CD14-positive monocyte (primary cell): ENCODE measurements at regions not wholly inside any gene's neighbourhood (a gene's known extent, or its start where the extent isn't known, plus 50 kb on each side); places are given as distances from the start of the nearest gene placed in this dataset.

Experiments used
- DNase-seq, 3 donors: peaks; one replicate each; pipeline ENCODE4 v3.0.0-alpha.2; 2011 to 2022
- H2AFZ ChIP-seq: 2 replicates; pipeline ENCODE4 v1.6.0; 2012; ENCODE audit warnings: mild to moderate bottlenecking, low read depth, low read length, inconsistent platforms; ENCODE audit not compliant: insufficient read depth, poor library complexity, severe bottlenecking
- H3K27ac ChIP-seq, 2 donors: 1 replicate in 1 of 2; 2 replicates in 1 of 2; pipeline ENCODE4 v1.5.1; 2012 to 2013; ENCODE audit warnings: low read length in 2 of 2, control low read depth in 1 of 2, inconsistent platforms in 1 of 2, low read depth in 1 of 2, mild to moderate bottlenecking in 1 of 2
- H3K27me3 ChIP-seq, 2 donors: one replicate each; pipeline versions ENCODE4 v1.6.0 to v1.6.1; 2011 to 2013; ENCODE audit warnings: low read length in 2 of 2; ENCODE audit not compliant: control insufficient read depth in 2 of 2, insufficient read depth in 2 of 2
- H3K36me3 ChIP-seq, 2 donors: replicated peaks in 1 of 2; 1 replicate in 1 of 2; 2 replicates in 1 of 2; pipeline versions ENCODE4 v1.5.1 to v1.6.1; 2012 to 2013; ENCODE audit warnings: low read length in 2 of 2, control low read depth in 1 of 2, inconsistent platforms in 1 of 2, mild to moderate bottlenecking in 1 of 2; ENCODE audit not compliant: insufficient read depth in 2 of 2, control insufficient read depth in 1 of 2
- H3K4me1 ChIP-seq, 2 donors: 1 replicate in 1 of 2; 2 replicates in 1 of 2; pipeline versions ENCODE4 v1.5.1 to v1.6.1; 2012 to 2013; ENCODE audit warnings: low read length in 2 of 2, control low read depth in 1 of 2, inconsistent platforms in 1 of 2, mild to moderate bottlenecking in 1 of 2, moderate library complexity in 1 of 2; ENCODE audit not compliant: insufficient read depth in 2 of 2, control insufficient read depth in 1 of 2
- H3K4me2 ChIP-seq: replicated peaks from 2 replicates; pipeline ENCODE3; 2012; ENCODE audit warnings: low read length, moderate library complexity, mild to moderate bottlenecking; ENCODE audit not compliant: poor library complexity, severe bottlenecking; ENCODE audit errors: extremely low read depth
- H3K4me3 ChIP-seq, 3 experiments: fragments of 200-600 bp in 1 of 3; sonication (generic) in 1 of 3; replicated peaks in 1 of 3; 1 replicate in 2 of 3; 2 replicates in 1 of 3; pipeline ENCODE4 v1.5.1; 2011 to 2013; ENCODE audit warnings: low read length in 3 of 3, mild to moderate bottlenecking in 3 of 3, control low read depth in 2 of 3, low read depth in 2 of 3, inconsistent platforms in 1 of 3, moderate library complexity in 1 of 3
- H3K79me2 ChIP-seq: 2 replicates; pipeline ENCODE4 v1.6.0; 2012; ENCODE audit warnings: mild to moderate bottlenecking, control low read depth, inconsistent platforms, low read length, moderate library complexity; ENCODE audit not compliant: insufficient read depth
- H3K9ac ChIP-seq: 2 replicates; pipeline ENCODE4 v1.6.0; 2017; ENCODE audit warnings: low read length, mild to moderate bottlenecking; ENCODE audit not compliant: insufficient read depth, poor library complexity, severe bottlenecking
- H3K9me3 ChIP-seq, 2 donors: replicated peaks in 1 of 2; 1 replicate in 1 of 2; 2 replicates in 1 of 2; pipeline versions ENCODE4 v1.5.1 to v1.6.1; 2012 to 2013; ENCODE audit warnings: low read length in 2 of 2, control low read depth in 1 of 2; ENCODE audit not compliant: control insufficient read depth in 1 of 2, insufficient read depth in 1 of 2
- H4K20me1 ChIP-seq: 2 replicates; pipeline ENCODE4 v1.6.0; 2012; ENCODE audit warnings: mild to moderate bottlenecking, low read length, control low read depth, moderate library complexity; ENCODE audit not compliant: insufficient read depth
- H3K27ac Mint-ChIP-seq, 7 donors: one replicate each; pipeline ENCODE4 v1.8.0; 2020; ENCODE audit warnings: mild to moderate bottlenecking in 7 of 7, mixed read lengths in 7 of 7, moderate library complexity in 6 of 7, inconsistent platforms in 2 of 7
- H3K27me3 Mint-ChIP-seq, 3 donors: one replicate each; pipeline ENCODE4 v1.8.0; 2021 to 2022; ENCODE audit warnings: low read depth in 3 of 3, mild to moderate bottlenecking in 3 of 3, mixed read lengths in 3 of 3, moderate library complexity in 3 of 3, inconsistent platforms in 1 of 3
- H3K36me3 Mint-ChIP-seq, 2 donors: one replicate each; pipeline ENCODE4 v1.8.0; 2020; ENCODE audit warnings: mixed read lengths in 2 of 2, inconsistent platforms in 1 of 2, mild to moderate bottlenecking in 1 of 2
- H3K4me1 Mint-ChIP-seq: one replicate; pipeline ENCODE4 v1.8.0; 2020; ENCODE audit warnings: mild to moderate bottlenecking, mixed read lengths
- H3K4me3 Mint-ChIP-seq, 2 donors: one replicate each; pipeline ENCODE4 v1.8.0; 2020; ENCODE audit warnings: mild to moderate bottlenecking in 2 of 2, mixed read lengths in 2 of 2, moderate library complexity in 1 of 2
- H3K9me3 Mint-ChIP-seq, 7 donors: one replicate each; pipeline ENCODE4 v1.8.0; 2020 to 2022; ENCODE audit warnings: mixed read lengths in 7 of 7, mild to moderate bottlenecking in 6 of 7, moderate library complexity in 6 of 7, inconsistent platforms in 2 of 7
- WGBS: methylation state at CpG from one replicate; pipeline ENCODE4 v1.1.5; 2013; ENCODE audit warnings: missing lambda C conversion rate; ENCODE audit not compliant: insufficient coverage; 5-methylcytosine and 5-hydroxymethylcytosine counted together
- intact Hi-C, 2 donors: fragments of 100-400 bp; cut with micrococcal nuclease; formaldehyde crosslinking; loops; one replicate each; pipeline versions ENCODE4 v1.15.0 to v1.15.1; 2023
- TF ChIP-seq, protein P1 (sequence below): fragments of 200-600 bp; IDR thresholded peaks from one replicate; pipeline ENCODE4 v1.8.0; 2022; ENCODE audit warnings: antibody characterized with exemption, mild to moderate bottlenecking

DNA sequence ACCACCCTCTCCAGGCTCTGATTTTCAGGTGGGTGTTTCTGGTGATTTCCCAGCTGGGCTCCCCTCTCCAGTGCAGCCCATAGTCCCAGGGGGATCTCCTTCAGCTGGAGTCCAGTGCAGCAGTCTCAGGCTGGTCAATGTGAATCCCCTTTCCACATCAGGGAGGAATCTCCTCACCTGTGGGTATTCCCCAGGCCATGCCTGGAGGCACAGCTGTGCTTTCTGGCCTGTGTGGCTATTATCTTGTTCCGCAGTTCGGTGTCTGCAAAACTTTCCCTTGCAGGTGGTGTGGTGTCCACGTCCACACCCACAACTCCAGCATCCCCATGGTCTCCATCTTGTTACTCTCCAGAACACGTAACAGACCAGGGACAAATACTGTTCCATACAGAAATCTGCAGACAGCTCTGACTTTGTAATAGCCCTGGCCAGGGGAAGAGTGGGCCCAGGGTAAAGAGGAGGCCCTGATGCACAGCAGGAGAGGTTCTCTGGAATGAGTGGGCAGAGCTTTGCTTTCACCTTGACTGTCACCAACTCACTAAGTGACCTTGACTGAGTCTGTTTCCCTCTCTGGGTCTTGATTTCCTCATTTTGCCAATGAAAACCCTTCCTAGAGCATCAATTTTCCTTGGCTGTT, 183.2 kb downstream of the CSNK2A3 start:
- Histone ChIP-seq H3K79me2 (no peaks in the 10 kb centered on the region), H3K27me3 (no peaks in the 10 kb centered on the region), H3K27ac (no peak overlapping the region), H2AFZ (no peak overlapping the region), H3K9ac (no peak overlapping the region), H3K4me2 (no peak overlapping the region), H3K4me1 (no peaks in the 10 kb centered on the region), H3K9me3 (no peaks in the 10 kb centered on the region), H3K4me3 (no peak overlapping the region), H3K36me3 (no peaks in the 10 kb centered on the region), H4K20me1 (no peaks in the 10 kb centered on the region)
- Mint-ChIP-seq H3K27ac (no peak overlapping the region), H3K36me3 (no peaks in the 10 kb centered on the region), H3K27me3 (peaks cover 0 to 9% (median 3%) of the 10 kb centered on the region in 3 donors), H3K9me3 (peaks cover 0 to 5% (median 0%) of the 10 kb centered on the region in 7 donors), H3K4me1 (no peaks in the 10 kb centered on the region), H3K4me3 (no peak overlapping the region)
- intact Hi-C loops: no loop called here
- DNase-seq: no peak
- 96% methylated on average over 3 of the region's 4 CpGs for WGBS
- TF ChIP-seq, protein P1, sequence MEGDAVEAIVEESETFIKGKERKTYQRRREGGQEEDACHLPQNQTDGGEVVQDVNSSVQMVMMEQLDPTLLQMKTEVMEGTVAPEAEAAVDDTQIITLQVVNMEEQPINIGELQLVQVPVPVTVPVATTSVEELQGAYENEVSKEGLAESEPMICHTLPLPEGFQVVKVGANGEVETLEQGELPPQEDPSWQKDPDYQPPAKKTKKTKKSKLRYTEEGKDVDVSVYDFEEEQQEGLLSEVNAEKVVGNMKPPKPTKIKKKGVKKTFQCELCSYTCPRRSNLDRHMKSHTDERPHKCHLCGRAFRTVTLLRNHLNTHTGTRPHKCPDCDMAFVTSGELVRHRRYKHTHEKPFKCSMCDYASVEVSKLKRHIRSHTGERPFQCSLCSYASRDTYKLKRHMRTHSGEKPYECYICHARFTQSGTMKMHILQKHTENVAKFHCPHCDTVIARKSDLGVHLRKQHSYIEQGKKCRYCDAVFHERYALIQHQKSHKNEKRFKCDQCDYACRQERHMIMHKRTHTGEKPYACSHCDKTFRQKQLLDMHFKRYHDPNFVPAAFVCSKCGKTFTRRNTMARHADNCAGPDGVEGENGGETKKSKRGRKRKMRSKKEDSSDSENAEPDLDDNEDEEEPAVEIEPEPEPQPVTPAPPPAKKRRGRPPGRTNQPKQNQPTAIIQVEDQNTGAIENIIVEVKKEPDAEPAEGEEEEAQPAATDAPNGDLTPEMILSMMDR: no peak

DNA sequence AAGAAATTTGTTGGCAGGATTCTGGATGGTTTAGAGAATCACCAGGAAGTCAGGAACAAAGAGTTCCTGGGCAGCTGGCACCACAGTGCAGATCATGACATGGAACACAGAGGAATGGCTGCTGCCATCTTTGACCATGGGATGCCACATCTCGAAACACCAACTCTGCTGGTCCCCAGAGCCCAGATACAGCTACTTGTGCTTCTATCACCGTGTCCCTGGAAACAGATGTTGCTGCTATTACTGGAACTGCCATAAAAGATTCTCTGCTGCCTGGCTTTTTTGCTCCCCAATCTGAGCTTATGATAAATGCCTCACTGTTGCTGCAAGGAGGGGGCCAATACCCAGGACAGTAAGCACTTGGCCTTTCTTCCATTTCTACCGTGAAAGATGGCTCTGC, 185.2 kb downstream of the CSNK2A3 start:
- H3K4me3 ChIP-seq: no peak overlapping the region
- Mint-ChIP-seq H3K27me3 (peaks cover 0 to 7% (median 0%) of the 10 kb centered on the region in 3 donors), H3K4me3 (no peak overlapping the region), H3K9me3 (peaks cover 0 to 5% (median 0%) of the 10 kb centered on the region in 7 donors), H3K36me3 (no peaks in the 10 kb centered on the region), H3K27ac (no peak overlapping the region), H3K4me1 (no peaks in the 10 kb centered on the region)
- no peaks in the 10 kb centered on the region for H3K79me2 ChIP-seq
- H2AFZ ChIP-seq: no peak overlapping the region
- H3K4me2 ChIP-seq: no peak overlapping the region
- H4K20me1 ChIP-seq: no peaks in the 10 kb centered on the region
- intact Hi-C loops: no loop called here
- WGBS: 70% methylated on average over 3 of the region's 3 CpGs
- no peaks in the 10 kb centered on the region for H3K4me1 ChIP-seq
- H3K36me3 ChIP-seq: no peaks in the 10 kb centered on the region
- H3K9me3 ChIP-seq: no peaks in the 10 kb centered on the region
- no peak overlapping the region for H3K9ac ChIP-seq
- DNase-seq: no peak
- H3K27ac ChIP-seq: no peak overlapping the region
- TF ChIP-seq, protein P1: no peak
- H3K27me3 ChIP-seq: no peaks in the 10 kb centered on the region
